GM12875 (cell line): ENCODE measurements at regions not wholly inside any gene's neighbourhood (a gene's known extent, or its start where the extent isn't known, plus 50 kb on each side); places are given as distances from the start of the nearest gene placed in this dataset.

Source experiments
- H3K4me3 ChIP-seq: one replicate; pipeline ENCODE4 v1.5.1; 2011; ENCODE audit warnings: low read depth, low read length, control low read depth
- CTCF ChIP-seq: IDR thresholded peaks from 2 replicates; pipeline ENCODE4 v1.5.1; 2011; ENCODE audit warnings: low read depth, mild to moderate bottlenecking, control low read depth, inconsistent platforms, low read length, moderate library complexity, borderline replicate concordance; ENCODE audit not compliant: insufficient read depth

- TF ChIP-seq CTCF, result no peak
- H3K4me3 ChIP-seq, result no peak overlapping the region
These were observed 317.3 kb downstream of the DCDC2C start for GRCh38 chr2:4020649-4021048.

GRCh38 chr2:4024605-4025004 is 321.2 kb downstream of the DCDC2C start:
- no peak for TF ChIP-seq CTCF
- no peak overlapping the region for H3K4me3 ChIP-seq

GRCh38 chr2:4029081-4029480 is 325.7 kb downstream of the DCDC2C start:
- no peak for TF ChIP-seq CTCF
- no peak overlapping the region for H3K4me3 ChIP-seq

GRCh38 chr2:4039896-4040295 is 336.5 kb downstream of the DCDC2C start:
- no peak overlapping the region for H3K4me3 ChIP-seq
- no peak for TF ChIP-seq CTCF

- H3K4me3 ChIP-seq, result no peak overlapping the region
- TF ChIP-seq CTCF, result no peak
These were observed 344.9 kb downstream of the DCDC2C start for GRCh38 chr2:4047961-4048891.

GRCh38 chr2:4049463-4049862 is 346.1 kb downstream of the DCDC2C start:
- H3K4me3 ChIP-seq, result no peak overlapping the region
- TF ChIP-seq CTCF, result no peak
